GM12891 (cell line): ENCODE measurements at regions not wholly inside any gene's neighbourhood (a gene's known extent, or its start where the extent isn't known, plus 50 kb on each side); places are given as distances from the start of the nearest gene placed in this dataset.

Source experiments
- DNase-seq: peaks from one replicate; pipeline ENCODE4 v3.0.0; 2011; ENCODE audit warnings: low spot score; ENCODE audit not compliant: insufficient read length
- FAIRE-seq: peaks from 2 replicates; lab custom pipeline; 2011; peaks lifted over from hg19 to GRCh38; lab: Jason Lieb, UNC
- PAX5 ChIP-seq: IDR thresholded peaks from 2 replicates; pipeline ENCODE4 v1.6.1; 2011; ENCODE audit warnings: low read length, moderate library complexity, mild to moderate bottlenecking; ENCODE audit not compliant: insufficient read depth, severe bottlenecking
- POLR2A ChIP-seq: IDR thresholded peaks from 2 replicates; pipeline ENCODE4 v1.6.1; 2011; ENCODE audit warnings: low read depth, low read length, control low read depth
- POLR2AphosphoS5 ChIP-seq: IDR thresholded peaks from 2 replicates; pipeline ENCODE4 v1.6.1; 2011; ENCODE audit warnings: low read depth, low read length, control low read depth
- POU2F2 ChIP-seq: IDR thresholded peaks from 2 replicates; pipeline ENCODE4 v1.6.1; 2011; ENCODE audit warnings: low read depth, mild to moderate bottlenecking, control low read depth, low read length, moderate library complexity
- SPI1 ChIP-seq: IDR thresholded peaks from 2 replicates; pipeline ENCODE4 v1.6.1; 2011; ENCODE audit warnings: low read depth, low read length, control low read depth
- TAF1 ChIP-seq: IDR thresholded peaks from 2 replicates; pipeline ENCODE4 v1.6.1; 2011; ENCODE audit warnings: low read depth, low read length, control low read depth

- FAIRE-seq (no peak), DNase-seq (no peak)
- TF ChIP-seq PAX5, result no peak
- TF ChIP-seq POLR2AphosphoS5, result no peak
- TF ChIP-seq POU2F2, result no peak
- TF ChIP-seq TAF1, result no peak
- TF ChIP-seq POLR2A, result no peak
- TF ChIP-seq SPI1, result no peak
Measured at GRCh38 chr5:171660434-171660833, 125.2 kb upstream of the SMIM23 start.

- TF ChIP-seq POLR2AphosphoS5 (no peak), POLR2A (no peak), SPI1 (no peak), POU2F2 (no peak), TAF1 (no peak), PAX5 (no peak)
- no peak for FAIRE-seq
- no peak for DNase-seq
Measured at GRCh38 chr5:171661143-171661542, 124.5 kb upstream of the SMIM23 start.

GRCh38 chr5:171663311-171664085 is 122.1 kb upstream of the SMIM23 start:
- no peak for TF ChIP-seq POLR2AphosphoS5
- TF ChIP-seq POLR2A, result no peak
- TF ChIP-seq PAX5, result no peak
- no peak for TF ChIP-seq TAF1
- TF ChIP-seq POU2F2, result no peak
- no peak for TF ChIP-seq SPI1
- FAIRE-seq (no peak), DNase-seq (no peak)

DNA sequence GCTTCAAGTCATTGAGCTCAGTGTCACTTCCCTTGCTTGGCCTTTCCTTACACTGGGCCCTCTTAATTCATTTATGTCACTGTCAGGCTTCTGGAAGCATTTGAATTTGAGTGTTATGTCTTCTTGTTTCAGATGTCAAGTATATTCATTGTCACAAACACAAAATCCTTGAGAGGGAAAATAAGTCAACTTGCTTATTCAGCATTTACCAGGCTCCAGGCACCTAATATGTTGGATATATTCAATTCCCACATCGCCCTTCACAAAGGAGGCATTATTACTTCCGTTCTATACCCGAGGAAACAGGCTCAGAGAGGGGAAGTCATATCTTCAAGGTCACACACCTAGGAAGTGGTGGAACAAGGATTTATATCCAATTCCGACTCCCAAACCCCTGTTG is 121.1 kb upstream of the SMIM23 start:
- no peak for DNase-seq
- TF ChIP-seq SPI1 (no peak), POLR2A (no peak), TAF1 (no peak), POU2F2 (no peak), PAX5 (no peak), POLR2AphosphoS5 (no peak)
- no peak for FAIRE-seq

DNA sequence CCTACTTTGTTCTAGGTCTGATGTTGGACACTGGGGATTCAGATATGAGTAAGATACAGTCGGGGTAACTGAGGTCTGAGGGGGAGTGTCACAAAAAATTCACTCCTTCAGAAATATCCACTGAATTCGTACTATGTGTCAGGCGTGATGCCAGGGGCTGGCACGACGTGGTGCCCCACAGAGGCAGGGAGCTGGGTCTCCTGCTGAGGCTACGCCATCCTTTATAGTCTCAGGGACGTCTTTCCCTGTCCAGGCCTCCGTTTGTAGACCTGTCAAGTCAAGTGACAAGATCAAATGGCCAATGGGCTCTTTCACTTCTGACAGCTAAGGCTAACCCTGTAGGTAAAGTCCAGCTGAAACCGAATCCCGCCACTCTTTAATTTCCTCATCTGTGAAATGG is 118.8 kb upstream of the SMIM23 start:
- DNase-seq (no peak), FAIRE-seq (no peak)
- no peak for TF ChIP-seq TAF1
- no peak for TF ChIP-seq POU2F2
- TF ChIP-seq SPI1, result no peak
- TF ChIP-seq POLR2AphosphoS5, result no peak
- no peak for TF ChIP-seq POLR2A
- no peak for TF ChIP-seq PAX5

DNA sequence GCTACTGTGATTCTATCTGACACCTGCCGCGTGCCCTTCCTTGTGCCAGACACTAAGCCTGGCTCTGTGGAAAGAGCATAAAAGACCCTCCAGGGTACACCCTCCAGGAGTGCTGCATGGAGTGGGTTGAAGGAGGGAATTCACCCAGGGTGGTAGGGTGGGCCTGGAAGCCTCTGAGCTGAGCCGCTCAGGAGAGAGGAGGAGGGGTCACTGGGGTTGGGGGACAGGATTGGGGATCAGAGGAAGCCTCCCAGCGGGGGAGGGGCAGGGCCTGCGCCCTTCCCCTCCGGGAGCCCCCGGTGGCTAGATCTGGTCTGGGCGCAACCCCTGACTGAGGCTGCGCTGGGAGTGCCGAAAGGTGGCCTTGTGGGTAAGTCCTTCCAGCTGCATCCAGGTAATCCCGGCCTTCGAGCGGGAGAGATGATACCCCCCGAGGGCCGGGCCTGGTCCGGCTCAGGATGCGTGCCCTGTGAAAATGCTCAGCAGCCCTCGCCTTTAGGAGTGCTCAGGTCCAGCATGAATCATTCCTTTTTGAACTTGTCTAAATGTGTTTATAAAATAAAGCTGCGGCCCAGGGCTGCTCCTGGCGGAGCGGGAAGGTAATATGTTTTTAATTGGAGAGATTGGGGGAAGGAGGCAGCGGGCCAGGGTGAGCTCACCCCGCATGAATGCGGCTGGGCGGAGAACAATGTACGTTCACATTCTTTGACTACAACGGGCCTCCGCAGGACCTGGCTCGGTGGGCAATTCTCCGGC is 118.1 kb upstream of the SMIM23 start:
- no peak for TF ChIP-seq PAX5
- TF ChIP-seq POLR2AphosphoS5, result no peak
- no peak for TF ChIP-seq TAF1
- no peak for TF ChIP-seq POU2F2
- TF ChIP-seq POLR2A, result no peak
- no peak for TF ChIP-seq SPI1
- no peak for FAIRE-seq
- DNase-seq, result no peak

DNA sequence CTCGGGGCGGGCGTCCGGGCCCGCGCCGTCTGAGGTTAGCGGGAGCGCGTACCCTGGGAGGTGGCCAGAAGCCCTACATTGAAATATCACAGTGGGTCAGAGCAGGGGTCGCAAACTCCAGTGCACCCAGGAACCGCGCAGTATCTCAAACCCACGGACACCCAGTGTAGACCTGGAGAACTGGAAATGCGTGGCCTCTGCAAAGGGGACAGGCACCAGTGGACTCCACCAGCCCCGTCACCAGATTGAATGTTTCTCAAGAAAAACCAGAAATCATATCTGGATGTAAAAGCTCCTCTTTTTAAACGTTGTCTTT is 117.6 kb upstream of the SMIM23 start:
- FAIRE-seq, result no peak
- no peak for DNase-seq
- no peak for TF ChIP-seq POLR2AphosphoS5
- no peak for TF ChIP-seq SPI1
- no peak for TF ChIP-seq POLR2A
- TF ChIP-seq TAF1, result no peak
- no peak for TF ChIP-seq PAX5
- TF ChIP-seq POU2F2, result no peak

- TF ChIP-seq TAF1 (no peak), SPI1 (no peak), PAX5 (no peak), POU2F2 (no peak), POLR2A (no peak), POLR2AphosphoS5 (no peak)
- no peak for FAIRE-seq
- DNase-seq, result no peak
Measured at GRCh38 chr5:171669571-171669970, 116.0 kb upstream of the SMIM23 start.

GRCh38 chr5:171672556-171672955 is 113.1 kb upstream of the SMIM23 start:
- FAIRE-seq (no peak), DNase-seq (no peak)
- TF ChIP-seq PAX5, result no peak
- no peak for TF ChIP-seq POLR2AphosphoS5
- no peak for TF ChIP-seq POU2F2
- no peak for TF ChIP-seq SPI1
- TF ChIP-seq POLR2A, result no peak
- TF ChIP-seq TAF1, result no peak
